NAMALWA (cell line): ENCODE measurements at regions not wholly inside any gene's neighbourhood (a gene's known extent, or its start where the extent isn't known, plus 50 kb on each side); places are given as distances from the start of the nearest gene placed in this dataset.

Experiments
- DNase-seq: peaks from one replicate; pipeline ENCODE4 v3.0.0-alpha.2; 2015; ENCODE audit warnings: low spot score

GRCh38 chrX:69305333-69306062 lies 140.2 kb upstream of the PJA1 start:
- DNase-seq: no peak

- DNase-seq: no peak
Measured at GRCh38 chrX:69303231-69303630, 138.0 kb upstream of the PJA1 start.

GRCh38 chrX:69299951-69300714 lies 134.9 kb upstream of the PJA1 start:
- DNase-seq: no peak

GRCh38 chrX:69299285-69299684 lies 134.0 kb upstream of the PJA1 start:
- no peak for DNase-seq

GRCh38 chrX:69298466-69299140 lies 133.3 kb upstream of the PJA1 start:
- DNase-seq: no peak

- peak; percentile 32 for DNase-seq
Measured at GRCh38 chrX:69297506-69297905, 132.3 kb upstream of the PJA1 start.

GRCh38 chrX:69293776-69294601 lies 128.7 kb upstream of the PJA1 start:
- DNase-seq: no peak

- no peak for DNase-seq
Measured at GRCh38 chrX:69291116-69291515, 125.9 kb upstream of the PJA1 start.

GRCh38 chrX:69290292-69290691 lies 125.0 kb upstream of the PJA1 start:
- no peak for DNase-seq

- no peak for DNase-seq
Measured at GRCh38 chrX:69289793-69290123, 124.5 kb upstream of the PJA1 start.

- no peak for DNase-seq
Measured at GRCh38 chrX:69289046-69289792, 124.0 kb upstream of the PJA1 start.

GRCh38 chrX:69287095-69287494 lies 121.8 kb upstream of the PJA1 start:
- DNase-seq: no peak

- DNase-seq: no peak
Measured at GRCh38 chrX:69286565-69286906, 121.3 kb upstream of the PJA1 start.

GRCh38 chrX:69285881-69286564 lies 120.8 kb upstream of the PJA1 start:
- peak; percentile 52 for DNase-seq

- no peak for DNase-seq
Measured at GRCh38 chrX:69285401-69285877, 120.2 kb upstream of the PJA1 start.

GRCh38 chrX:69284491-69284890 lies 119.2 kb upstream of the PJA1 start:
- no peak for DNase-seq

- no peak for DNase-seq
Measured at GRCh38 chrX:69282893-69283690, 117.8 kb upstream of the PJA1 start.

- no peak for DNase-seq
Measured at GRCh38 chrX:69280933-69281332, 115.7 kb upstream of the PJA1 start.

GRCh38 chrX:69279234-69279633 lies 114.0 kb upstream of the PJA1 start:
- no peak for DNase-seq

GRCh38 chrX:69278031-69278687 lies 112.9 kb upstream of the PJA1 start:
- DNase-seq: no peak
